CD4-positive, alpha-beta T cell treated with Interleukin-17A for 1 hour (primary cell): ENCODE measurements at regions not wholly inside any gene's neighbourhood (a gene's known extent, or its start where the extent isn't known, plus 50 kb on each side); places are given as distances from the start of the nearest gene placed in this dataset.
"Not testable (repeated sequence)": the region's sequence is repeated elsewhere in the genome, so short reads cannot be mapped to it uniquely, and the experiment has no call there.

Experiments used
- DNase-seq: peaks from one replicate; pipeline ENCODE4 v3.0.0-alpha.2; 2020

GRCh38 chrX:41005445-41005992, 79.7 kb upstream of the USP9X start:
- DNase-seq: no peak

GRCh38 chrX:41009850-41010846, 75.1 kb upstream of the USP9X start:
- peak; percentile 68 for DNase-seq

- no peak for DNase-seq
These were observed 70.4 kb upstream of the USP9X start for GRCh38 chrX:41014776-41015360.

GRCh38 chrX:41017785-41018184, 67.5 kb upstream of the USP9X start:
- DNase-seq: not testable (repeated sequence)

GRCh38 chrX:41018391-41019040, 66.7 kb upstream of the USP9X start:
- not testable (repeated sequence) for DNase-seq

GRCh38 chrX:41019041-41019392, 66.2 kb upstream of the USP9X start:
- DNase-seq: no peak

- DNase-seq: no peak
These were observed 62.7 kb upstream of the USP9X start for GRCh38 chrX:41022566-41022965.

GRCh38 chrX:41023098-41023497, 62.1 kb upstream of the USP9X start:
- no peak for DNase-seq

GRCh38 chrX:41024335-41024734, 60.9 kb upstream of the USP9X start:
- DNase-seq: not testable (repeated sequence)

GRCh38 chrX:41024755-41025154, 60.5 kb upstream of the USP9X start:
- DNase-seq: no peak

- no peak for DNase-seq
These were observed 59.1 kb upstream of the USP9X start for GRCh38 chrX:41025926-41026701.

GRCh38 chrX:41026702-41027078, 58.6 kb upstream of the USP9X start:
- no peak for DNase-seq

GRCh38 chrX:41029332-41029731, 55.9 kb upstream of the USP9X start:
- no peak for DNase-seq

GRCh38 chrX:41031256-41031967, 53.8 kb upstream of the USP9X start:
- DNase-seq: no peak

- DNase-seq: peak; percentile 5
These were observed 51.9 kb upstream of the USP9X start for GRCh38 chrX:41033299-41033698.

GRCh38 chrX:41034902-41035301, 50.3 kb upstream of the USP9X start:
- DNase-seq: not testable (repeated sequence)
